PFSK-1 (cell line): ENCODE measurements at regions not wholly inside any gene's neighbourhood (a gene's known extent, or its start where the extent isn't known, plus 50 kb on each side); places are given as distances from the start of the nearest gene placed in this dataset.

Experiments
- FOXP2 ChIP-seq: optimal IDR thresholded peaks from 2 replicates; pipeline ENCODE3; 2011; ENCODE audit warnings: borderline replicate concordance, control low read depth, inconsistent platforms; ENCODE audit not compliant: insufficient read depth; ENCODE audit errors: extremely low read length, extremely low read depth
- POLR2AphosphoS5 ChIP-seq: IDR thresholded peaks from 2 replicates; pipeline ENCODE4 v1.6.1; 2012; ENCODE audit warnings: low read depth, mild to moderate bottlenecking, control low read depth, low read length, moderate library complexity
- SIN3A ChIP-seq: IDR thresholded peaks from 2 replicates; pipeline ENCODE4 v1.6.1; 2012; ENCODE audit warnings: mild to moderate bottlenecking, low read length, moderate library complexity, borderline replicate concordance; ENCODE audit not compliant: insufficient read depth
- TAF1 ChIP-seq: IDR thresholded peaks from 2 replicates; pipeline ENCODE4 v1.6.1; 2012; ENCODE audit warnings: low read length, control low read depth, borderline replicate concordance; ENCODE audit not compliant: insufficient read depth
- TF ChIP-seq, protein P1 (sequence below), 2 experiments: IDR thresholded peaks; 2 replicates each; pipeline versions ENCODE4 v1.6.1 to v1.8.0; 2011 to 2012; ENCODE audit warnings: low read depth in 2 of 2, low read length in 2 of 2, control low read depth in 1 of 2, inconsistent platforms in 1 of 2, mild to moderate bottlenecking in 1 of 2, moderate library complexity in 1 of 2; ENCODE audit not compliant: insufficient read depth in 1 of 2

DNA sequence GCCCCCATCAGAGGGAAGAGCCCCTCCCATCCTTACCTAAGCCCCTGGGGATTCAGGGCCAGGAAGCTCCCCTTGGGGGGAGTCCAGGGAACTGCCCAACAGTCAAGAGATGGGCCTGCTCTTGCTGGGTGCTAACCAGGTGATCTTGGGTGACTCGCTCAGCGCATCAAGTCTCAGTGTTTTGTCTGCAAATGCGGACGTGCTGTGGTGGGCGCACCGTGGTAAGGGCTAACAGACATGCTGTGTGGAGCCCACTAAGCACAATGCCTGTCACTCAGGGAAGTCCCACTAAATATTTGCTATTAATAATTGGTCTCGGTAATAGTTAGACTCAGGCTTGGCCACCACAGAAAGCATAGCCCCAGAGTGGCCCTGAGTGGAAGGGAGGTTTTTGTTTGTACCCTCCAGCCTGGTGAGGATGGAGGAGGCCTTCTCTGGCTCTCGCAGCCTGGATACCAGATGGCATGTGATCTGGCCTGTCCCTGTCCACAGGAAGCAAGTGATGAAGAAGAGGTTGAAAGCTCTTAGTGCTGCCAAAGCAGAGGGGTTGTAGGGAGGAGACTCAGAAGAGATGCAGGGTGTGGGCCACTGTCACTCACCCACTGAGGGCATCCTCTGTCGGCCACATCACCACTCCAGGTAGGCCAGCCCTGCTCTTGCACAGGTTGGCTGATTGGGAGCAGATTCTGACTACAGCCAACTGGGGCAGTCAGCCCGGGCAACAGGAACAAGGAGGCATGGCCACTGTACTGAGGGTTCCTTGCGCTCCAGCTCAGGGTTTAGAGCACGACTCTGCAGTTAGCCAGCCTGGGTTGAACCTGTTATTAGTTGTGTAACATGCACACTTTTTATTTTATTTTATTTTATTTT, 69.8 kb upstream of the KSR1 start:
- TF ChIP-seq POLR2AphosphoS5 (no peak), TAF1 (no peak), SIN3A (no peak), FOXP2 (no peak)
- TF ChIP-seq, protein P1, sequence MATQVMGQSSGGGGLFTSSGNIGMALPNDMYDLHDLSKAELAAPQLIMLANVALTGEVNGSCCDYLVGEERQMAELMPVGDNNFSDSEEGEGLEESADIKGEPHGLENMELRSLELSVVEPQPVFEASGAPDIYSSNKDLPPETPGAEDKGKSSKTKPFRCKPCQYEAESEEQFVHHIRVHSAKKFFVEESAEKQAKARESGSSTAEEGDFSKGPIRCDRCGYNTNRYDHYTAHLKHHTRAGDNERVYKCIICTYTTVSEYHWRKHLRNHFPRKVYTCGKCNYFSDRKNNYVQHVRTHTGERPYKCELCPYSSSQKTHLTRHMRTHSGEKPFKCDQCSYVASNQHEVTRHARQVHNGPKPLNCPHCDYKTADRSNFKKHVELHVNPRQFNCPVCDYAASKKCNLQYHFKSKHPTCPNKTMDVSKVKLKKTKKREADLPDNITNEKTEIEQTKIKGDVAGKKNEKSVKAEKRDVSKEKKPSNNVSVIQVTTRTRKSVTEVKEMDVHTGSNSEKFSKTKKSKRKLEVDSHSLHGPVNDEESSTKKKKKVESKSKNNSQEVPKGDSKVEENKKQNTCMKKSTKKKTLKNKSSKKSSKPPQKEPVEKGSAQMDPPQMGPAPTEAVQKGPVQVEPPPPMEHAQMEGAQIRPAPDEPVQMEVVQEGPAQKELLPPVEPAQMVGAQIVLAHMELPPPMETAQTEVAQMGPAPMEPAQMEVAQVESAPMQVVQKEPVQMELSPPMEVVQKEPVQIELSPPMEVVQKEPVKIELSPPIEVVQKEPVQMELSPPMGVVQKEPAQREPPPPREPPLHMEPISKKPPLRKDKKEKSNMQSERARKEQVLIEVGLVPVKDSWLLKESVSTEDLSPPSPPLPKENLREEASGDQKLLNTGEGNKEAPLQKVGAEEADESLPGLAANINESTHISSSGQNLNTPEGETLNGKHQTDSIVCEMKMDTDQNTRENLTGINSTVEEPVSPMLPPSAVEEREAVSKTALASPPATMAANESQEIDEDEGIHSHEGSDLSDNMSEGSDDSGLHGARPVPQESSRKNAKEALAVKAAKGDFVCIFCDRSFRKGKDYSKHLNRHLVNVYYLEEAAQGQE (IDR thresholded peaks at IDR 0.05; ENCODE audit: insufficient read depth in 1 of 2, low read depth in 2 of 2, low read length in 2 of 2), result no peak
